VCaP (cell line): ENCODE measurements at regions not wholly inside any gene's neighbourhood (a gene's known extent, or its start where the extent isn't known, plus 50 kb on each side); places are given as distances from the start of the nearest gene placed in this dataset.
A peak's percentile ranks its signal among the peaks of the same experiment; 100 is the strongest.
"Not testable (repeated sequence)": the region's sequence is repeated elsewhere in the genome, so short reads cannot be mapped to it uniquely, and the experiment has no call there.

Experiments used
- H3K27ac ChIP-seq: fragments of 450-650 bp; 2 replicates; pipeline ENCODE4 v1.5.1; 2017
- TF ChIP-seq, protein P1 (sequence below): fragments of 450-650 bp; conservative IDR thresholded peaks from 2 replicates; pipeline ENCODE4 v1.5.1; 2017; ENCODE audit warnings: mild to moderate bottlenecking, moderate library complexity

GRCh38 chr3:178109691-178110090 is 426.5 kb upstream of the KCNMB2 start:
- H3K27ac ChIP-seq: no peak overlapping the region
- TF ChIP-seq, protein P1, sequence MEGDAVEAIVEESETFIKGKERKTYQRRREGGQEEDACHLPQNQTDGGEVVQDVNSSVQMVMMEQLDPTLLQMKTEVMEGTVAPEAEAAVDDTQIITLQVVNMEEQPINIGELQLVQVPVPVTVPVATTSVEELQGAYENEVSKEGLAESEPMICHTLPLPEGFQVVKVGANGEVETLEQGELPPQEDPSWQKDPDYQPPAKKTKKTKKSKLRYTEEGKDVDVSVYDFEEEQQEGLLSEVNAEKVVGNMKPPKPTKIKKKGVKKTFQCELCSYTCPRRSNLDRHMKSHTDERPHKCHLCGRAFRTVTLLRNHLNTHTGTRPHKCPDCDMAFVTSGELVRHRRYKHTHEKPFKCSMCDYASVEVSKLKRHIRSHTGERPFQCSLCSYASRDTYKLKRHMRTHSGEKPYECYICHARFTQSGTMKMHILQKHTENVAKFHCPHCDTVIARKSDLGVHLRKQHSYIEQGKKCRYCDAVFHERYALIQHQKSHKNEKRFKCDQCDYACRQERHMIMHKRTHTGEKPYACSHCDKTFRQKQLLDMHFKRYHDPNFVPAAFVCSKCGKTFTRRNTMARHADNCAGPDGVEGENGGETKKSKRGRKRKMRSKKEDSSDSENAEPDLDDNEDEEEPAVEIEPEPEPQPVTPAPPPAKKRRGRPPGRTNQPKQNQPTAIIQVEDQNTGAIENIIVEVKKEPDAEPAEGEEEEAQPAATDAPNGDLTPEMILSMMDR: no peak

GRCh38 chr3:178112134-178112533 is 424.1 kb upstream of the KCNMB2 start:
- TF ChIP-seq, protein P1: no peak
- H3K27ac ChIP-seq: no peak overlapping the region

- not testable (repeated sequence) for H3K27ac ChIP-seq
These were observed 423.7 kb upstream of the KCNMB2 start for GRCh38 chr3:178112552-178112951.

GRCh38 chr3:178117641-178118040 is 418.6 kb upstream of the KCNMB2 start:
- TF ChIP-seq, protein P1: no peak
- no peak overlapping the region for H3K27ac ChIP-seq

- not testable (repeated sequence) for H3K27ac ChIP-seq
These were observed 416.5 kb upstream of the KCNMB2 start for GRCh38 chr3:178119608-178120295.

GRCh38 chr3:178120367-178120766 is 415.9 kb upstream of the KCNMB2 start:
- no peak overlapping the region for H3K27ac ChIP-seq
- TF ChIP-seq, protein P1: no peak

- no peak overlapping the region for H3K27ac ChIP-seq
- TF ChIP-seq, protein P1: no peak
These were observed 409.6 kb upstream of the KCNMB2 start for GRCh38 chr3:178126686-178127085.

GRCh38 chr3:178127221-178127620 is 409.0 kb upstream of the KCNMB2 start:
- H3K27ac ChIP-seq: no peak overlapping the region
- TF ChIP-seq, protein P1: peak; percentile 38

DNA sequence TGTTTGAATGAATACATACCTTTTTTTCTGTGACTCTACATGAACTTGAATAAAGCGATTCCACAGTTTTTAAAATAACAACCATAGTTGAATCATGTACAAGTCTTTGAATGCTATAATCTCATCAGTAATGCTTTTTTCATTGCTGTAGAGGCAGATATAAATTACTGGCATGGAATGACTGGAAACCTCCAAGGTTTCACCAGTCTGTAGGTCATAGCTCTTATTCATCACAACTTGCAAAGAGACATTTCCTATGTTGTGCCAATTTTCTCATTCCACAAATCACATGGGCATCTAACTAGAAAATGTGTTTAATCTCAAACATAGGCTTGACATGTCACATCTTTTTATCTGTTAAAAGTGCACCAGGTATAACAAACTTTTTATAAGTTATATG is 407.1 kb upstream of the KCNMB2 start:
- TF ChIP-seq, protein P1: no peak
- no peak overlapping the region for H3K27ac ChIP-seq
